Femur (tissue), 1 donor: ENCODE measurements at regions not wholly inside any gene's neighbourhood (a gene's known extent, or its start where the extent isn't known, plus 50 kb on each side); places are given as distances from the start of the nearest gene placed in this dataset.
"Not testable (repeated sequence)": the region's sequence is repeated elsewhere in the genome, so short reads cannot be mapped to it uniquely, and the experiment has no call there.

Source experiments
- DNase-seq: peaks from one replicate; pipeline ENCODE4 v3.0.0-alpha.2; 2017

DNA sequence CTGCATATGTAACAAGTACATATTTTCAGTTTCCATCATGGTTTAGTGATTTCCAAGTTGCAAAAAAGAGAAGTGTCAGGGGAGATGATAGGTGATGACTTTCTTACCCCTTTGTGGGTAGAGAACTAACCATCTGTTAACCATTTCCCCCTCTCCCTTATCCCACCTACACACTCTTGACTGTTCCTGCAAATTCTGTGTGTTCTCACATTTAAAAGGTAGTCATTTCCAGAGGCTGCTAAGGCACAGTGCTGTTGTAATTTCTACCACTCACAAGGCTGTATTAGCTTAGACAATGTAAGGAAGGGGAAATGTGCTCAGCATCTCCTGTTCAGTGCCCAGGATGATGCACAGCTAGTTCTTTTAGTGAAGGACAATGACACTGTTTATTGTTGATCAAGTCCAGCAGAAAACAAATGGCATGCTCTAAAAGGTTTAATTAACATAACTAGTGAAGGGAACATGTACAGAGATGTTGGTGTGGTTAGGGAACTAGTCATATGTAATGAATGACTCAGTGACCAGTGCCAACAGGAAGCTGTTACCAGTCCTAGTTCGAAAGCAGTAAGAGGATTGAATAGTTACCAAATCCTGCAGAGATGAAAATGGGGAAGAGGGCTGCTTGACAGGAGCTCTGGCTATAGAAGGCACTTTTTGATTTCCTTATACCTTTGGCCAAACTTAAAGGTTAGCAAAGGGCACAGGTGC, 165.1 kb downstream of the PLK2 start:
- no peak for DNase-seq

DNA sequence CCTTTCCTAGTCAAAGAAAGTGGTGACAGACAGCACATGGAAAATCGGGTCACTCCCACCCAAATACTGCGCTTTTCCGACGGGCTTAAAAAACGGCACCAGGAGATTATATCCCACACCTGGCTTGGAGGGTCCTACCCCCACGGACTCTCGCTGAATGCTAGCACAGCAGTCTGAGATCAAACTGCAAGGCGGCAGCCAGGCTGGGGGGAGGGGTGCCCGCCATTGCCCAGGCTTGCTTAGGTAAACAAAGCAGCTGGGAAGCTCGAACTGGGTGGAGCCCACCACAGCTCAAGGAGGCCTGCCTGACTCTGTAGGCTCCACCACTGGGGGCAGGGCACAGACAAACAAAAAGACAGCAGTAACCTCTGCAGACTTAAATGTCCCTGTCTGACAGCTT, 171.6 kb downstream of the PLK2 start:
- DNase-seq = not testable (repeated sequence)

DNA sequence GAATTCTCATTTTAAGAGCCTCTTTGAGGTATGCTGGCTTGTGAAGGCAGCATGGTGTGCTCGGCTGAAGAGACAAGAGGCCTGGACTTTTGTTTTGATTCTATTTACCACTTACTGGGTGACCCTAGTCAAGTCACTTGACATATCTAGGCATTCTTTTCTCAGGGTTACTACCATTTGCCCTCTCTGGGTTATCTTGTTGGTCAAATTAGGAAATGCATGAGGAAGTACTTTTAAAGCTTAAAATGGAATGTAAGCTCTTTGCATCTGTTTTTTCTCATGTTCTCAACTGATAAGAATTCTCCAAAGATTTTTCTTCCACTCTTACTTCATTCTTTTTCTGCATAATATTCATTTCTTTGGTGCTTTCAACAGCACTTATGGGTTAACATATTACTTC, 173.1 kb downstream of the PLK2 start:
- no peak for DNase-seq

DNA sequence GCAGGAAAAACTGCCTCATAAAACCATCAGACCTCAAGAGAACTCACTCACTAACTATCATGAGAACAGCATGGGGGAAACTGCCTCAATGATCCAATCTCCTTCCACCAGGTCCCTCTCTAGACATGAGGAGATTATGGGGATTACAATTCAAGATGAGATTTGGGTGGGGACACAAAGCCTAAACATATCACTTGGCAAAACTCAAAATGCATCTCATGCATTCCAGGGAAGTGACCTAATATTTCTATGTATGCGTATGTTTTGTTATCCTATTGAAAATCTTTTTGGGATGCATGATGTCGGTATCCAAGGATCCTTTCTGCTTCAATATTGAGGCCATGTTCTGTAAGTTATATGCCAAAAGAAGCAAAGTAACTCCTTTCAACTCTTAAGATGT, 174.0 kb downstream of the PLK2 start:
- no peak for DNase-seq

DNA sequence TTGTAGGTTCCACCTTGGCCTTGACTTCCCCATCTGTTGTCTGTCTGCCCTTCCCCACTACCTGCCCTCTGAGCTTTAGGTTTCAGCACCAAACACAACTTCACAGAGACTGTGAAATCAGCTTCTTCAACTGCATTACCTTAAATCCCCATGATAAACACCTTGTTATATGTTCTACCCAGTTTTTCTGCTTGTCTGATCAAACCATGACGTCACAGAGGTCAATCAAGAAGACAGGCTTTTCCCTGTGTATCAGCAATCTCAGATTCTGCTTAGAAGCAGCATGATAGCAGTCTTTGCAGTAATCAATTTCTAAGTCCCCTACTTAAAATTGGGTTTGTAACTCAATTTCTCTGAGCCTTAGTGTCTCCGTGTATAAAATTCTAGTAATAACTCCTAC, 175.0 kb downstream of the PLK2 start:
- no peak for DNase-seq

DNA sequence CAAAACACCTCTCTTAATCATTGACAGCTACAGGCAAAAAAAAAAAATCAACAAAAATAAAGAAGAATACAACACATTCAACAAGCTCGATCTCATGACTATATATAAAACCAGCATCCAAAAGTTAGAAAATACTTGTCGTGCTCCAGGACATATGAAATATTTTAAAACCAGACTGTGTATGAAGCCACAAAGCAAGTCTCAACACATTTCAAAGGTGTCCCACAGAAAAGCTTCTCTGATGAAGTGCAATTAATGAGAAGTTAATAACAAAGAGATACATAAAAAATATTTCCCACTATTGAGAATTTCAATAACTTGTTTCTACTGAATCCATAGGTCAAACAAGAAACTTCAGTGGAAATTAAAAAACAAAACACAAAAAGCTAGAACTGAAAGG, 178.7 kb downstream of the PLK2 start:
- DNase-seq = no peak

DNA sequence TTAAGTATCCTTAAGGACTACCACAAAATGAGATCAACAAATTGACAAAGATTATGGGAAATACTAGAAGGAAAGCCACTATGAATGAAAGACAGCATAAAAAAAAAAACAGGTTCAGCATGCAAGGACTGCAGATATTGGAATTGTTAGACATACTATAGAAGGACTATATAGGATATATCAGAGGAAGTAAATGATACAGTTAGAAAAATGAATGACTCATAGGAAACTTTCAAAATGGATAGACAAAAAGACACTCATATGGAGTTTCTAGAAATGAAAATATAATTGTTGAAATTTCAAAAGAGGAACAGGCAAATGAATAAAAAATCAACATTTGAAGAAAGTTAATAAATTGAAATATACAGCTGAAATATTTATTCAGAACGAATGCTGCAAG, 180.6 kb downstream of the PLK2 start:
- no peak for DNase-seq

DNA sequence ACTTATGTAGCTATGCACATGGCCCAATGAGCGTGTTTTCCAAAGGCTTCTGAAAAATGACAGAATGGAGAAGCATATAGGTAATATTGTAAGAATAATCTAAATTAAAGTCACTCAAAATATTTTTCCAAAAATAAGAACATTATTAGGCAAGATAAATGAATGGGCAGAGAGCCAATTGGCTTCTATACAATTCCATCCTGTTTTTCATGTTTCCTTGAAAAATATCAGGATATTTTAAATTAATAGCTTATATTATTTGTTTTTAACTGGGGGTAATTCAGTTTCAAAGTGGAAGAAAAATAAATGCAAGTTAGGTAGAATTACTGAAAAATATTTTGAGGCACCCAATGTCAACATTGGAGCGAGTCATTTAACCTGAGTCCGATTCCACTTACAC, 183.5 kb downstream of the PLK2 start:
- no peak for DNase-seq

DNA sequence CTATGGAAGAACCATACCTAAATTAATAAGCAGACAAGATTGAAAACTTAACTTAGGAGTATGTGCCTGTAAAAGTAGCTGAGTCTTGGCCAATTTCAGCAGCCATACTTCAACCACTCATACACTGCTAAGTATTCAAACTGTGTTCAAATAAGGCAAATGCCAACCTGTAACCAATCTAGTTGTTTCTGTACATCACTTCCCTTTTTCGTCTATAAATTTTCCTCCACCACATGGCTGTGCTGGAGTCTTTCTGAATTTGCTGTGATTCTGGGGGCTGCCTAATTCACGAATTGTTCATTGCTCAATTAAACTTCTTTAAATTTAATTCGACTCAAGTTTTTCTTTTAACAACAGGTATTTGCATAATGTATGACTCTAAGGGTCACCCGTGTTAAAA, 184.4 kb downstream of the PLK2 start:
- DNase-seq = no peak

DNA sequence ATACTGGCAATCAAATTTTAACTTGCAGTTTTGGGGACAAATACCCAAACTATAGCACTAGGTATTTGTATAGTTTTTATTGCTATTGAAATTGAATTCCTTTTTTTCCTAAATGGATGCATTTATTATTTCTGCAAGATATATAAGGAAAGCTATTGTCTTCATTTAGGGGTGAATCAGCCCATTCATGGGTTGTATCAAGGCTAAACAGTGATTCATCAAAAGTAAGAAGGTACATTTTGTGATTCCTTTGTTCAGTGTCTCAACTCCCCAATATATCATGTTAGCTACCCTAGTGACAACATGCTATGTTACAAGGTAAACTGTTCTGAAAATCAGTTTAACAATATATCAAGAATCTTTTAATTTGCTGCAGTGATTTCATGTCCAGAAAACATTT, 185.7 kb downstream of the PLK2 start:
- DNase-seq = no peak

DNA sequence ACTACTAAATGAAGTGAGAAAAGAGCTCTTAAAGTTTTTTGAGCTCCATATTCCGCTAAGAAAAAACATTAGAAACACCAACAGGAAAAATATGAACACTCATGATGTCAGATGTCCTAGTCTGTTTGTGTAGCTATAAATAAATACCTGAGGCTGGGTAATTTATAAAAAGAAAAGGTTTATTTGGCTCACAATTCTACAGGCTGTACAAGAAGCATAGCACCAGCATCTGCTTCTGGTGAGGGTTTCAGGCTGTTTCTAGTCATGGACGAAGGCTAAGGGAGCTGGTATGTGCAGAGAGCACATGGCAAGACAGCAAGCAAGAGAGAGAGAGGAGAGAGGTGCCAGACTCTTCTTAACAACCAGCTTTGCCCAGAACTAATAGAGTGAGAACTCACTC, 186.2 kb downstream of the PLK2 start:
- DNase-seq = no peak

DNA sequence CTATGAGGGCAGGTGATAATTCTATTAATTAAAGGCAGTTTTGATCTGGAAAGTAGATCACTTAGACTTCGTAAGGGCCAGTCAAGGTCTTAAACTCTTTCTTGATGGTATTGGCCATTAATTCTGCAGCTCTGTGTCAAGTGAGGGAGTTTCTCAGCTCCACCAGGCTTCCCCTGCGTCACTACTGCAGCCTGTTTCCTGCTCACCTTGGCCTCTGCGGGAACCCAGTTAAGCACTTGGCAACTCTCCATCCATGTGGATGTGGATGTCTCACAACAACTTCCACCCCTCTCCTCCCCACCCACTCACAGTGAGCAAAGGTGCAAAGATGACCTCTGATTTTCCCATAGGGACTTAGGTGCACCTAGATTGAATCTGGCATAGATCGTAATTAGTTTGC, 191.6 kb downstream of the PLK2 start:
- DNase-seq = peak; percentile 42

DNA sequence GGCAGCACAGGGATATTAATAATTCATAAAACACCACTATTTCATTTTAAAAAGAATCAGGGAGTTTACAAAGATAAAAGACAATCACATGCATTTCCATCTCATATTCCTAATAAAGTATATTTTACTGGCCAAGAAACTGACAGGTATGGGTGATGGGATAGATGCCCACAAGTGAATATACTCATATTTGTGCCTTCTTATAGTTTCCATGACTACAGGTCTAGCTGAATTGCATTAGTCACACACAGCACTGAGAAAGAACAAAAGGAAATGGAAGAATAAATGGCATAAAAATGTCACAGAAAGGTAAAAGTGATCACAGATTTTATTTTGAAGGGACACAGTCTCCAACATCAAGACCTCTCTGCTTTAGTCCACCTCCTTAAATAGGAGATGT, 193.5 kb downstream of the PLK2 start:
- DNase-seq = no peak

DNA sequence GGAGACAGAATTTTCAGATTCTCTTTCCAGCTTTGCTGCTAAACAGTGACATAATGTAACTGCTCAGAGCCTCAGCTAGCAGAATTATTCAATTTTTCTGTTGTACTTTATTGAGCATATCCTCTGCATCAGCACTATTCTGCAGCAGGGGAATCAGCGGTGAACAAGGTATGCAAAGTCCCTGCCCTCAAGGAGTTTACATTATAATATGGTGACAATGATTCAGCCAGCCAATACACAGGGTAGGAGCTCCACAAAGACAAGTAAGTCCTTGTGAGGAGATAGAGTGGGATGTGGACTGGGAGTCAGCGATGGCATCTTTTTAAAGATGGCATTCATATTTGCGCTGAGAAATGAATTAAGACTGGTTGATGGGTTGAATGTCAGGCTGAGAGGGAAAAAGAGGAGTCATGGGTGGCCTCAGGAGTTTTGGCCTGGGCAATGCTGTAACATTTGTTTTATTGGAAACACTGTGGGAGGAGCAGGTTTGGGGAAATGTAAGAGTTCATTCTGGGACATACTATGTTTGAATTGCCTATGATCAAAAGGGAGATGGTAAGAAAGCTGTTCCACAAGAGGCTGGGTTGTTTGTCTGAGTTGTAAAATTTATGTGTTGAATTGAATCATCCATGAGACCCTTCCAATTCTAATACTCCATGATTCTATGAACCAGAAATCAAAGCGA, 194.5 kb downstream of the PLK2 start:
- no peak for DNase-seq

DNA sequence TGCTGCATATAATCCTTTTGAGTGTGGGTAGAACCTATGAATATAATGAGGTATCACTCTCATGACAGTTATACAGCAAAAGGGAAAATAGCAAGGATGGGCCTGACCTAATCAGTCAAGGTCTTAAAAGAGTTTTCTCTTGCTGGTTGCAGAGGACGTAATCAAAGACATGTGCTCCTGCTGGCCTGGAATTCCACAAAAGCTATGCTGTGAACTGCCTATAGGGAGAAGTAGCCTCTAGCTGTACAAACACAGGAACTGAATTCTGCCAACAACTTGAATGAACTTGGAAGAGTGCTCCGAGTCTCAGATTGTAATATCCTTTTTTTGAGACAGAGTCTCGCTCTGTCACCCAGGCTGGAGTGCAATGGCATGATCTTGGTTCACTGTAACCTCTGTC, 195.6 kb downstream of the PLK2 start:
- peak; percentile 59 for DNase-seq

DNA sequence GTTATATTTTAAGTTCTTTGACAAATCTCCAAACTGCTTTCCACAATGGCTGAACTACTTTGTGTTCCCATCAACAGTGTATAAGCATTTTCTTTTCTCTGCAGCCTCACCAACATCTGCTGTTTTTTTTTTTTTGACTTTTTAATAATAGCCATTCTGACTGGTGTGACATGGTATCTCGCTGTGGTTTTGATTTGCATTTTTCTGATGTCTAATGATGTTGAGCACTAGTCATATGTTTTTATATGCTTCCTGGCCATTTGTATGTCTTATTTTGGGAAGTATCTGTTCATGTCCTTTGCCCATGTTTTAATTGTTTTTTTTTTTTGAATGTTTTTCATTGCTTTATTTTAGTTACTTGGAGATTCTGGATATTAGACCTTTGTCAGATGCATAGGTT, 196.6 kb downstream of the PLK2 start:
- no peak for DNase-seq

DNA sequence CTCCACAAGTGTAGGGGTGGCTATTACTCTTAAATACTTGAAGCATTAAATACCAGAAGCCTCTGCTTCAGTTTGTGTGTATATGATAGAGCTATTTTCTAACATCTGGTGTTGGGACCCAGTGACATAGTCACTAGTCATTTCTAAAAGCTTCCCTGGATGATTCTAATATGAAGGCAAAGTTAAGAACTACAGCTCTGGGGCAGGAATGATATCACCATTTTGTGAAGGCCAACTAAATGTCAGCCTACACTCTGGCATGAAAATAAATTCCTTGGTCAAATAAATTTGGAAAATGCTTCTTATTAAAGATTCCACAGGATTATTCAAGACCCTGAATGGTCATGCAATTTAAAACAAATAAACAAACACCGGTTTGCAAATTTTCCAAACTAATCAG, 197.7 kb downstream of the PLK2 start:
- no peak for DNase-seq

DNA sequence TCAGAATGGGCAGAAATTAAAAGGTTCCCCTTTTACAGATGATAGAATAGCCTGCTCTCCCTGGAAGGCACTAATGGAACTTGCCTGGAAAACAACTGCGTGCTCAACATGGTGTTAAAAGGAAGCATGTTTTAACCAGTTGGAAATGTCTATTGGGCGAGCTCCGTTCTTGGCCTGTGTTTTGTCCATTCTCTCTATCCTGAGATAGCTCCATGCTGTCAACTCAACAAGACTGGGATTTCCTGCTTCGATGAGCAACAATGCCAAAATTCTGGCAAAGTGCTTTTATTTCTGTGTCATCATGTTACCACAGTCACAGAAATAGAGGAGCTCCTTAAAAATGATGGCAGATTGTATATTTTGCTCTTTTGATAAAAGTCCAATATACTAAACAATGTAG, 198.3 kb downstream of the PLK2 start:
- no peak for DNase-seq

DNA sequence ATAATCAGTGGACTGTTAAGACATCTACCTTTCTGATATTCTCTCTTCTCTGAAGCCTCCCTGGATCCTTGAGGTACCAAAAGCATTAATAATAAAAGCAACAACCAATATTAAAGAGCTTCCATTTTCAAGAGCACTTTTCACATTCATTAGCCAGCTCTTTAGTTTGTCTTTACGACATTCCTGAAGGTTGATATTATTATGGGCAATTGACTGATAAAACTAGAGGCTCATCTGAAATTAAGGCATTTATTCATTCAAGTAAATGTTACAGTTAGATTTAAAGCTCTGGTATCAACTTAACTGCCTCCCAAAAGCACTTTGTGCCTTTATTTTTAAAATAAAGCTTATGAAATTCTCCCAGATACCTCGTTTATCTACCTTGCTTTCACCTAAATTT, 199.6 kb downstream of the PLK2 start:
- no peak for DNase-seq

DNA sequence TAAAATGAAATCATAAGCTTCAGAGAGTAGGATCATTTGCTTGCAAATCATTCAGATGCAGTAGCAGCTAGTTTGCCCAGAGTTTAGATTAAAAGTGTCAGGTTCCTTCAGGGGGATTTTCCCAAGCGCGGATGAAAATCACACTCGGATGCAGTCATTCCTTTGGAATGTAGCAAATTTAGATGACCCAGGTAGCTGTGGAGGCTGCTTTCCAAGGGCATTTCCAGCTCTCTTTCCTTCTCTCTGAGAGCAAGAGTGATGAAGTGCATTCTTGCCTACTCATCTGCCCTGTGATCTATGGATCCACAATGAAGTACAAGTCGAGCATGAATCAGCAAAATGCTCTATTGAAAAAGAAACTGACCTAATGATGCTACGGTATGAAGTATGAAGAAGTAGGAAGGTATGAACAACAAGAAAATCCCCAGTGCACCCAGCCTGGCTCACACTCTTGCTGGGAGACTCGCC, 200.2 kb downstream of the PLK2 start:
- DNase-seq = no peak

DNA sequence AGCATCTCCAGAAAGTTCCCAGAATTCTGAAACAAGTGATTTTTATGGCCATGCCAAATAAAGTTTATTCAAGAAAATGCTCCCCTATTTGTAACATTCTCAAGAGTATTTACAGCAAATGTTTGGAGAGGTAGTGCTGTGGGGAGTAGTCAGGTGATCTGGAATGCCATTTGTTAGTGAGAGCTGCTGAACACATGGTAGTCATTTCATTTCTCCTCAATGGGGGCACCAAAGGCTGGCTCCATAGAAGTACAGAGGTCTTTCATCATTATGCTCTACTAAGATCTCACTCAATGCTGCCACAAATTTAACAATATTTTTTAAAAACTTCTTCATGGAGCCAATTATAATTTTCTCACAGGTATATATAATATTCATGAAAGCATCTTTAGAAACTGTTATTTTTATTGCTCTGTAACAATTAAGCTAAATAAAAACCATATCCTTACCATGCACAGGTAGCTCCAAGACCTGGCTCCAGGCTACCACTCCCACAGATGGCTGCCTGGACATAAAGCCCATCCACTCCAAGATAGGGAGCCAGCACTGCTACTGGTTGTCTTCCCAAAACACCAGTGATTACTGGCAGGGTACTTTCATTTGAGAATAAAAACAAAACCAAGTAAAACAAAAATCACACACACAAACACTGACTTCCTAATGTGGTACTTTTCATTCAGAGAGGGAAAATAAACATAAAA, 200.8 kb downstream of the PLK2 start:
- DNase-seq = no peak

DNA sequence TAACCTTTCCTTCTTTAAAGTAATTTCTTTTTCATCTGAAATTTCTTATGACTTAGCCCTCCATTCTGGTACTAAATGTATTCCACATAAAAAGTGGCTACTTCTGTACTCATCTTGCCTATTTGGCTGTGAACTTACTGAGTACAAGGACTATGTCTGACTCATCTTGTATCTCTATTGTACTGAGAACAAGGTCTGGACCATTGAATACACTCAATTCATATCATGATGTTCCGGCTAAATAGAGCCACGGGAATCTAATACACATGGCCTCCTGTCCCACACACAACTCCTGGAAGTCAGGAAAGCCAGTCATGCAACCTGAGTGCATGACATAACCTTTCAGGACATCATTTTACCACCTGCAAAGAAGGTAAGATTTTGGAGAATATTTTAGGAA, 203.9 kb downstream of the PLK2 start:
- no peak for DNase-seq

DNA sequence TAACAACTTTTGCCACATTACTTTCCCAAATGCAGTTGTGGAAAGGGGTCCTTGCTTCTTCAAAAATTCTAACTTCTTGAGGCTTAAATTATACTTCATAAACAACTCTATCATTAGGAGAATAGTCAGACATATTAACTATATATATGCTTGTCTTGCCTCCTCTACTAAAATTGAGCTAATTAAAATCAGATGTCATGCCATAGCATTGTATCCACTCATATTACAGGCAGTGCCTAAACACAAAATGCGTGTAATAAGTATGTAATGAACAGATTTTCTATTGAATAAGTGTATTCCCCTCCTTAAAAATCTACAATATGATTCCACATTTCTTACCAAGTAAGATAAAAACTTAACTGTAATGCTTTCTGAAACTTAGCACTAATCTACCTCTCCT, 204.5 kb downstream of the PLK2 start:
- DNase-seq = no peak

DNA sequence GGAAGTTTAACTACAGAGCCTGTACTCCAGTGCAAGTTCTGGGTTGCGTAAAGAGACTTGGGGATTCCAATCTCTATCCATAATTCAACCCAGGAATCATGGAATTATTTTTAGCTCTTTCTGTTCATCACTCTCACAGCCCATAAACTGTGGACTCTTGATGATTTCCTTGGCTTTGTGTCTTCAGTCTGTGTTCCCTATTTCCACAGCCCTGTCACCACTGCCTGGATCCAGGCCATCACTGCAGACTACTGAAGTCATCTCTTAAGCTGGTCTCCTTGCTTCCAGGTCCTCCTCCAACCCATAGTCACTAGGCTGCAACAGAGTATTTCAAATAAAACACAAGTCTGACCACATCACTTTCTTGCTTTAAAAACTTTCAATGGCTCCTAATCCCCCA, 211.7 kb downstream of the PLK2 start:
- DNase-seq = no peak
